ENCODE measurements at regions not wholly inside any gene's neighbourhood (a gene's known extent, or its start where the extent isn't known, plus 50 kb on each side); places are given as distances from the start of the nearest gene placed in this dataset.

DNA sequence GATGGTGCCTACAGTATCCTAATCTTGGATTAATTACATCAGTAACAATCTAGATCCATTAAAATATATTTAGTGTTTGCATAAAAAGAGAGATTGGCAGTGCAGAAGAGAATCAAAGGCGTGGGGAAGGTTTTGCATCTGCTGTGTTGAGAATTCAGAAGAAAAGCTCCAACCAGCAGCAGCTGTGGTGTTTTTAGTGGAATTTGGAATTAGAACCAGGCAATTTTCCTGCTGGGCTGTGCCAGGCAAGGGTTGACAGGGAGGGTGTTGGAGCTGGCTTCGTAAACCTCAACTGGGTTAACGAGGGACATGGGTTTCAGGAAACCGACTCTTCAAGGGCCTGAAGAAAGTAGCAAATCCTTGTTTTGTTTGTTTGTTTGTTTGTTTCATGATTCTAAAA, 107.8 kb upstream of the WSCD1 start:
- no peak overlapping the region for H3K4me3 Mint-ChIP-seq (ENCODE audit: unreplicated experiment)
- H3K4me1 Mint-ChIP-seq (ENCODE audit: low read depth, unreplicated experiment) = peaks cover 4% of the 10 kb centered on the region
- Histone ChIP-seq H2AFZ (ENCODE audit: low read depth, low read length) (no peak overlapping the region), H3K79me2 (ENCODE audit: insufficient read depth, low read length) (no peaks in the 10 kb centered on the region), H3K4me3 (ENCODE audit: insufficient read depth, low read depth, low read length) (no peak overlapping the region), H3K36me3 (ENCODE audit: insufficient read depth, low read length) (no peaks in the 10 kb centered on the region), H3K27me3 (ENCODE audit: insufficient read depth, low read length) (no peaks in the 10 kb centered on the region), H3K27ac (ENCODE audit: low read depth, low read length) (no peak overlapping the region), H3K9me3 (ENCODE audit: insufficient read depth, low read depth, low read length) (no peaks in the 10 kb centered on the region), H4K20me1 (ENCODE audit: insufficient read depth, low read length) (no peaks in the 10 kb centered on the region), H3K4me1 (ENCODE audit: insufficient read depth, low read length) (no peaks in the 10 kb centered on the region), H3K4me2 (ENCODE audit: low read length) (no peak overlapping the region), H3K9ac (ENCODE audit: low read length) (no peak overlapping the region)
- peaks cover 7% of the 10 kb centered on the region for H3K27me3 Mint-ChIP-seq (ENCODE audit: low read depth, unreplicated experiment)
- TF ChIP-seq, protein P1, sequence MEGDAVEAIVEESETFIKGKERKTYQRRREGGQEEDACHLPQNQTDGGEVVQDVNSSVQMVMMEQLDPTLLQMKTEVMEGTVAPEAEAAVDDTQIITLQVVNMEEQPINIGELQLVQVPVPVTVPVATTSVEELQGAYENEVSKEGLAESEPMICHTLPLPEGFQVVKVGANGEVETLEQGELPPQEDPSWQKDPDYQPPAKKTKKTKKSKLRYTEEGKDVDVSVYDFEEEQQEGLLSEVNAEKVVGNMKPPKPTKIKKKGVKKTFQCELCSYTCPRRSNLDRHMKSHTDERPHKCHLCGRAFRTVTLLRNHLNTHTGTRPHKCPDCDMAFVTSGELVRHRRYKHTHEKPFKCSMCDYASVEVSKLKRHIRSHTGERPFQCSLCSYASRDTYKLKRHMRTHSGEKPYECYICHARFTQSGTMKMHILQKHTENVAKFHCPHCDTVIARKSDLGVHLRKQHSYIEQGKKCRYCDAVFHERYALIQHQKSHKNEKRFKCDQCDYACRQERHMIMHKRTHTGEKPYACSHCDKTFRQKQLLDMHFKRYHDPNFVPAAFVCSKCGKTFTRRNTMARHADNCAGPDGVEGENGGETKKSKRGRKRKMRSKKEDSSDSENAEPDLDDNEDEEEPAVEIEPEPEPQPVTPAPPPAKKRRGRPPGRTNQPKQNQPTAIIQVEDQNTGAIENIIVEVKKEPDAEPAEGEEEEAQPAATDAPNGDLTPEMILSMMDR (IDR thresholded peaks at IDR 0.05; ENCODE audit: insufficient read depth, low read depth, low read length) = no peak
- no peak for TF ChIP-seq EZH2 (IDR thresholded peaks at IDR 0.05; ENCODE audit: insufficient read depth, low read length)
- H3K9me3 Mint-ChIP-seq (ENCODE audit: unreplicated experiment) = peaks cover 10% of the 10 kb centered on the region
- FAIRE-seq = no peak
- no peaks in the 10 kb centered on the region for H3K36me3 Mint-ChIP-seq (ENCODE audit: low read depth, unreplicated experiment)
- no peak for DNase-seq (ENCODE audit: low read depth)
- H3K27ac Mint-ChIP-seq (ENCODE audit: unreplicated experiment) = no peak overlapping the region

DNA sequence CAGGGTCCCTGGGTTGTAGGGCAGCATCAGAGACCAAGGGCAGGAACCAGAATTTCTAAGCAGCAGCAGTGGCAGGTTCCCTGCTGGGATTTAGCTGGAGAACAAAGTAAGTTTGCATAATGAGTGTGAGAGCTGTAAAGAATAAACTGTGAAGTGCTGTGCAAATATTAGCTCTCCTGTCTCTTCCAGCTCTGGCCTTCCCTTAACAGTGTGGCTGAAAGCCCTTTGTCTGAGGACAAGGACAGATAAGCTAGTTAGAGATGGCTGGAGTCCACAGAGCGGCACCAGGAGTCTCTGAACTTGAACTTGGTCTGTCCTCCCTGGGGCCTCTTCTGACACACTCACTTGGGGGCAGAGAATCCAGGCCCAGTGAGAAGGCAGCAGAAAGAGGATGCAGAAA, 98.2 kb upstream of the WSCD1 start:
- H2AFZ ChIP-seq (ENCODE audit: low read depth, low read length) = no peak overlapping the region
- H4K20me1 ChIP-seq (ENCODE audit: insufficient read depth, low read length) = no peaks in the 10 kb centered on the region
- peaks cover 28% of the 10 kb centered on the region for H3K27me3 Mint-ChIP-seq (ENCODE audit: low read depth, unreplicated experiment)
- H3K27ac ChIP-seq (ENCODE audit: low read depth, low read length) = no peak overlapping the region
- H3K9me3 Mint-ChIP-seq (ENCODE audit: unreplicated experiment) = peaks cover 21% of the 10 kb centered on the region
- no peak for TF ChIP-seq EZH2 (IDR thresholded peaks at IDR 0.05; ENCODE audit: insufficient read depth, low read length)
- TF ChIP-seq, protein P1 (IDR thresholded peaks at IDR 0.05; ENCODE audit: insufficient read depth, low read depth, low read length) = no peak
- no peak overlapping the region for H3K4me2 ChIP-seq (ENCODE audit: low read length)
- H3K36me3 Mint-ChIP-seq (ENCODE audit: low read depth, unreplicated experiment) = no peaks in the 10 kb centered on the region
- H3K4me1 Mint-ChIP-seq (ENCODE audit: low read depth, unreplicated experiment) = no peaks in the 10 kb centered on the region
- H3K27me3 ChIP-seq (ENCODE audit: insufficient read depth, low read length) = no peaks in the 10 kb centered on the region
- no peak overlapping the region for H3K9ac ChIP-seq (ENCODE audit: low read length)
- FAIRE-seq (no peak), DNase-seq (ENCODE audit: low read depth) (no peak)
- H3K36me3 ChIP-seq (ENCODE audit: insufficient read depth, low read length) = no peaks in the 10 kb centered on the region
- no peaks in the 10 kb centered on the region for H3K79me2 ChIP-seq (ENCODE audit: insufficient read depth, low read length)
- H3K4me3 Mint-ChIP-seq (ENCODE audit: unreplicated experiment) = no peak overlapping the region
- no peak overlapping the region for H3K27ac Mint-ChIP-seq (ENCODE audit: unreplicated experiment)
- H3K4me3 ChIP-seq (ENCODE audit: insufficient read depth, low read depth, low read length) = no peak overlapping the region
- H3K4me1 ChIP-seq (ENCODE audit: insufficient read depth, low read length) = no peaks in the 10 kb centered on the region
- peaks cover 8% of the 10 kb centered on the region for H3K9me3 ChIP-seq (ENCODE audit: insufficient read depth, low read depth, low read length)

GRCh38 chr17:5973410-5973809, 96.8 kb upstream of the WSCD1 start:
- TF ChIP-seq, protein P1 (IDR thresholded peaks at IDR 0.05; ENCODE audit: insufficient read depth, low read depth, low read length) = no peak
- TF ChIP-seq EZH2 (IDR thresholded peaks at IDR 0.05; ENCODE audit: insufficient read depth, low read length) = no peak
- Histone ChIP-seq H3K9ac (ENCODE audit: low read length) (no peak overlapping the region), H3K27ac (ENCODE audit: low read depth, low read length) (no peak overlapping the region), H3K4me1 (ENCODE audit: insufficient read depth, low read length) (no peaks in the 10 kb centered on the region), H3K79me2 (ENCODE audit: insufficient read depth, low read length) (no peaks in the 10 kb centered on the region), H3K36me3 (ENCODE audit: insufficient read depth, low read length) (no peaks in the 10 kb centered on the region), H3K4me2 (ENCODE audit: low read length) (no peak overlapping the region), H4K20me1 (ENCODE audit: insufficient read depth, low read length) (no peaks in the 10 kb centered on the region), H3K27me3 (ENCODE audit: insufficient read depth, low read length) (no peaks in the 10 kb centered on the region), H3K4me3 (ENCODE audit: insufficient read depth, low read depth, low read length) (no peak overlapping the region), H2AFZ (ENCODE audit: low read depth, low read length) (no peak overlapping the region), H3K9me3 (ENCODE audit: insufficient read depth, low read depth, low read length) (peaks cover 12% of the 10 kb centered on the region)
- DNase-seq (ENCODE audit: low read depth) (no peak), FAIRE-seq (no peak)
- Mint-ChIP-seq H3K27me3 (ENCODE audit: low read depth, unreplicated experiment) (peaks cover 39% of the 10 kb centered on the region), H3K9me3 (ENCODE audit: unreplicated experiment) (peaks cover 17% of the 10 kb centered on the region), H3K4me3 (ENCODE audit: unreplicated experiment) (no peak overlapping the region), H3K27ac (ENCODE audit: unreplicated experiment) (no peak overlapping the region), H3K4me1 (ENCODE audit: low read depth, unreplicated experiment) (no peaks in the 10 kb centered on the region), H3K36me3 (ENCODE audit: low read depth, unreplicated experiment) (peaks cover 3% of the 10 kb centered on the region)
